Left ventricle myocardium inferior (tissue), 1 donor: ENCODE measurements at regions not wholly inside any gene's neighbourhood (a gene's known extent, or its start where the extent isn't known, plus 50 kb on each side); places are given as distances from the start of the nearest gene placed in this dataset.

Experiments used
- DNase-seq: peaks from one replicate; pipeline ENCODE4 v3.0.0-alpha.2; 2020
- H3K27ac ChIP-seq: fragments of 200-600 bp; replicated peaks from 2 replicates; pipeline ENCODE4 v1.8.0; 2021
- H3K27me3 ChIP-seq: fragments of 200-600 bp; 2 replicates; pipeline ENCODE4 v1.8.0; 2021; ENCODE audit warnings: low read depth
- H3K36me3 ChIP-seq: fragments of 200-600 bp; 2 replicates; pipeline ENCODE4 v1.8.0; 2021
- H3K4me1 ChIP-seq: fragments of 200-600 bp; 2 replicates; pipeline ENCODE4 v1.8.0; 2021
- H3K4me3 ChIP-seq: fragments of 200-600 bp; 2 replicates; pipeline ENCODE4 v1.8.0; 2021; ENCODE audit warnings: mild to moderate bottlenecking, moderate library complexity
- H3K9me3 ChIP-seq: fragments of 200-600 bp; replicated peaks from 2 replicates; pipeline ENCODE4 v1.8.0; 2021
- intact Hi-C: fragments of 100-400 bp; cut with micrococcal nuclease; formaldehyde crosslinking; loops from one replicate; pipeline ENCODE4 v1.11.0; 2022
- TF ChIP-seq, protein P1 (sequence below): fragments of 200-600 bp; IDR thresholded peaks from 2 replicates; pipeline ENCODE4 v1.8.0; 2021; ENCODE audit warnings: antibody characterized with exemption, mild to moderate bottlenecking, borderline replicate concordance
- donor health status: DM: no; HTN: yes; CAD: no; lungs with severe emphysema.

DNA sequence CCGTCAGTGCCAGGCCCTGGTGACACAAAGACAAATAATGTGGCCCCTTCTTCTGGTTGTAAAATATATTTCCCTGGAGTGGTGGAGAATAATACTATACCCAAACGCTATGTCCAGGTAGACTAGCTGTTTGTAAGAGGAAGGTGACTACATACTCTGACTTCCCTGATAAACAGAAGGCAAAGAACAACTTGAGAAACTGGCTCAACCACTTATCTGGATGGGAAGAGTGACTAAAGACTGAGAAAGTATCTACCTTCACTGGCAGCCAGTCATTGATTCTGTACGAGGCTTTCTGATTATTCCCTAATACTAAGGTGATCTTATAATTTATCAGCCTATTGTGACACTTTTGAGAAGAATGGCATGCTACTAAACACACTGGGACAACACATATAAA, 569.7 kb downstream of the EPHA7 start:
- Histone ChIP-seq H3K4me1 (no peaks in the 10 kb centered on the region), H3K4me3 (no peak overlapping the region), H3K36me3 (no peaks in the 10 kb centered on the region), H3K27ac (no peak overlapping the region), H3K27me3 (no peaks in the 10 kb centered on the region), H3K9me3 (no peaks in the 10 kb centered on the region)
- TF ChIP-seq, protein P1, sequence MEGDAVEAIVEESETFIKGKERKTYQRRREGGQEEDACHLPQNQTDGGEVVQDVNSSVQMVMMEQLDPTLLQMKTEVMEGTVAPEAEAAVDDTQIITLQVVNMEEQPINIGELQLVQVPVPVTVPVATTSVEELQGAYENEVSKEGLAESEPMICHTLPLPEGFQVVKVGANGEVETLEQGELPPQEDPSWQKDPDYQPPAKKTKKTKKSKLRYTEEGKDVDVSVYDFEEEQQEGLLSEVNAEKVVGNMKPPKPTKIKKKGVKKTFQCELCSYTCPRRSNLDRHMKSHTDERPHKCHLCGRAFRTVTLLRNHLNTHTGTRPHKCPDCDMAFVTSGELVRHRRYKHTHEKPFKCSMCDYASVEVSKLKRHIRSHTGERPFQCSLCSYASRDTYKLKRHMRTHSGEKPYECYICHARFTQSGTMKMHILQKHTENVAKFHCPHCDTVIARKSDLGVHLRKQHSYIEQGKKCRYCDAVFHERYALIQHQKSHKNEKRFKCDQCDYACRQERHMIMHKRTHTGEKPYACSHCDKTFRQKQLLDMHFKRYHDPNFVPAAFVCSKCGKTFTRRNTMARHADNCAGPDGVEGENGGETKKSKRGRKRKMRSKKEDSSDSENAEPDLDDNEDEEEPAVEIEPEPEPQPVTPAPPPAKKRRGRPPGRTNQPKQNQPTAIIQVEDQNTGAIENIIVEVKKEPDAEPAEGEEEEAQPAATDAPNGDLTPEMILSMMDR, result no peak
- intact Hi-C loops, result no loop called here
- DNase-seq, result no peak

DNA sequence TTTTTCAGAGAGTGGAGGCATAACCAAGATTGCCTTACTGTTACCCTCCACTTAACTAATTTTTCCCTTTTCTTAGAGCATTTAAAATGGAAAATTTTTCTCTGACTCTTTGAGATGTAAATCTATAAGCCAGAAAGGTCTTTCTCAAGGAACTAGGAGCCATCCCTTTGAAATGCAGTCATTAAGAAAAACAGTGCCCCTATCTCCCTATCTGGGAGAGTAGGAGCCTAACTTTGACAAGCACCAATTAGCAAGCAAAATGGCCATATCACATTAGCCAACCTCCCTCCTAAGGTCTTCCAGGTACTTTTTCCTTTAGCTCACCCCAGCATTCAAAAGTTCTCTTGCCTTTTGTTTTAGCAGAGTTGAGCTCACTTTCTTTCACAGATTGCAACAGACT, 570.5 kb downstream of the EPHA7 start:
- TF ChIP-seq, protein P1, result no peak
- intact Hi-C loops, result no loop called here

DNA sequence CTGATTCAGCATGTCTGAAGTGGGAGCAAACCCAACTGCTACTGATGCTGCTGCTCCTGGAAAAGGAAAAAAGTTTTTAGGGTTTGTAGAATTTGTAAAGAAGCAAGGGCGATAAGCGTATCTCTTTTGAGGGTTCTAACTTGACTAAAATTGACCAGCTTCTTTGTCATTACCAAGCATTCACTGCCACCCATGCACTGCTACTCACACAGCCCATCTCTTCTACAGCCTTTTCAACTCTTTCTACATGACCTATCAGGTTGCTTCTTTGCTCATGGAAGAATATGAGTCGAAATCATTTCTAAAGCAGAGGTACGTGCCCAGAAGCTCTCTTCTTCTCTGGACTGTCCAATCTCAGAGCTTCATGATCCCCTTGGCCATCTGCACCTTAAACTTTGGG, 570.9 kb downstream of the EPHA7 start:
- Histone ChIP-seq H3K27ac (no peak overlapping the region), H3K36me3 (no peaks in the 10 kb centered on the region), H3K9me3 (no peaks in the 10 kb centered on the region), H3K27me3 (no peaks in the 10 kb centered on the region), H3K4me1 (no peaks in the 10 kb centered on the region), H3K4me3 (no peak overlapping the region)
- no peak for DNase-seq
- intact Hi-C loops, result no loop called here
- TF ChIP-seq, protein P1, result no peak

More for the DNA sequence above, 570.5 kb downstream of the EPHA7 start:
- no peaks in the 10 kb centered on the region for H3K27me3 ChIP-seq
- no peak overlapping the region for H3K27ac ChIP-seq
- H3K4me1 ChIP-seq, result no peaks in the 10 kb centered on the region
- DNase-seq, result no peak
- no peaks in the 10 kb centered on the region for H3K36me3 ChIP-seq
- no peak overlapping the region for H3K4me3 ChIP-seq
- no peaks in the 10 kb centered on the region for H3K9me3 ChIP-seq

DNA sequence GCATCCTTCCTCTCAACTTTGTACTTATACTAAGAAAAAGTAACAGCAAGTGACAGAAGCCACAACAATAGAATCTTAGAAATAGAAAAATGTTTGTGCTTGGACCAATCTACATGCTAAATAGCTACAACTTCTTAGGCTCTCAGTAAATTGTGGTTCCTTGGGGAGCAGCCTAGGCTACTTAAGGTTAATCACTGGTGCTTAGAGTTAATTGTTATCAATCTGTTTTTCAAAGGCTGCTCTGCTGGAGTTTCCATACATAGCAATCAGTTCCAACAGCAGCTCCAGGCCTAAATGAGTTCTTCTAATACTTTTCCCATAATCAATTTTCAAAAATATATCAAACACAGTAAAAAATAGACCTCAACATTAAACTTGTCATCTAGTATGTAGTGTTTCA, 571.4 kb downstream of the EPHA7 start:
- Histone ChIP-seq H3K27ac (no peak overlapping the region), H3K4me1 (no peaks in the 10 kb centered on the region), H3K27me3 (no peaks in the 10 kb centered on the region), H3K36me3 (no peaks in the 10 kb centered on the region), H3K4me3 (no peak overlapping the region), H3K9me3 (no peaks in the 10 kb centered on the region)
- intact Hi-C loops, result no loop called here
- TF ChIP-seq, protein P1, result no peak
- no peak for DNase-seq

DNA sequence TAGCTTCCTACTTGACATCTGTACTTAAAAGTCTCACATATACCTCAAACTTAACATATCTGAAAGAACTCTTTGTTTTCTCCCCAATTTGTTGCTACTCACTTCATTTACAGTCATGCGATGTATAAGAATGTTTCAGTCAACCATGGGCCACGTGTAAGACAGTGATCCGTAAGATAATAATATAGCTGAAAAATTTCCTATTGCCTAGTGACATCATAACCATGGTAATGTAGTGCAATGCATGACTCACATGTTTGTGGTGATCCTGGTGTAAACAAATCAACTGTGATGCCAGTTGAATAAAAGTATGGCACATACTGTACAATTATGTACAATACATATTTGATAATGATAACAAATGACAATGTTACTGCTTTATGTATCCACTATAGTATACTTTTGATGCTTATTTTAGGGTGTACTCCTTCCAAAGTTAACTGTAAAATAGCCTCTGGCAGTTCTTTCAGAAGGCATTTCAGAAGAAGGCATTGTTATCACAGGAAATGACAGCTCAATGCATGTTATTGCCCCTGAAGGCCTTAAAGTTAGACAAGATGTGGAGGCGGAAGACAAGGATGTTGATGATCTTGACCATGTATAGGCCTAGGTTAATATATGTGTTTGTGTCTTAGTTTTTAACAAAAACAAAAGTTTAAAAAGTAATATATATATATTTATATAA, 579.0 kb downstream of the EPHA7 start:
- DNase-seq, result no peak
- H3K4me1 ChIP-seq, result no peaks in the 10 kb centered on the region
- no peaks in the 10 kb centered on the region for H3K27me3 ChIP-seq
- TF ChIP-seq, protein P1, result no peak
- intact Hi-C loops, result no loop called here
- no peaks in the 10 kb centered on the region for H3K9me3 ChIP-seq
- no peaks in the 10 kb centered on the region for H3K36me3 ChIP-seq
- H3K27ac ChIP-seq, result no peak overlapping the region
- H3K4me3 ChIP-seq, result no peak overlapping the region
